Adipocyte (in vitro differentiated cells): ENCODE measurements at regions not wholly inside any gene's neighbourhood (a gene's known extent, or its start where the extent isn't known, plus 50 kb on each side); places are given as distances from the start of the nearest gene placed in this dataset.

Experiments used
- DNase-seq: peaks from one replicate; pipeline ENCODE4 v3.0.0-alpha.2; 2015; ENCODE audit warnings: low read depth
- H3K27me3 ChIP-seq: replicated peaks from 2 replicates; pipeline ENCODE4 v1.7.0; 2013; ENCODE audit warnings: mild to moderate bottlenecking, low read length, moderate library complexity; ENCODE audit not compliant: control insufficient read depth, insufficient read depth
- H3K36me3 ChIP-seq: 2 replicates; pipeline ENCODE4 v1.7.0; 2013; ENCODE audit warnings: low read length, mild to moderate bottlenecking, moderate library complexity; ENCODE audit not compliant: control insufficient read depth, insufficient read depth, severe bottlenecking
- H3K4me1 ChIP-seq: 2 replicates; pipeline ENCODE4 v1.7.0; 2013; ENCODE audit warnings: mild to moderate bottlenecking, low read length, moderate library complexity; ENCODE audit not compliant: control insufficient read depth, insufficient read depth
- H3K4me3 ChIP-seq: 2 replicates; pipeline ENCODE4 v1.7.0; 2013; ENCODE audit warnings: mild to moderate bottlenecking, low read length, moderate library complexity
- H3K9ac ChIP-seq: 2 replicates; pipeline ENCODE4 v1.7.0; 2013; ENCODE audit warnings: mild to moderate bottlenecking, low read length, moderate library complexity
- H3K9me3 ChIP-seq: 2 replicates; pipeline ENCODE4 v1.7.0; 2013; ENCODE audit warnings: mild to moderate bottlenecking, low read length, moderate library complexity; ENCODE audit not compliant: control insufficient read depth

DNA sequence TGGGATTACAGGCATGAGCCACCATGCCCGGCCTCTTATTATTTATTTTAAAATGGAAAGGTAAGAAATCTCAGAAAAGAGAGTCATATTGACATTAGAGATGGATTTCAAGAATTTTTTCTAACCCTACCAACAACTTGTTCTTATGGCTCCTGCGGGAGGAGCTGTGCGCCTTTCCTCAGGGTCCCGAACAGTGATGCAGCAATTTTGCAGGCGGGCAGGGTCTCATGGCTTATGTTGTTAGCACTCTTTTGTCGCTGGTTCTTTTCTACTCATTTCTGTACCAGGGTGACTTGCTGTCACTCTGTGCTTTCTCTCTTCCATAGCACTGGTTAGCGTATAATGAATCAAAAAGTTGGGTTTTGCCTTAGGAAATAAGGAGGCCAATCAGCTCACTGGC, 148.8 kb upstream of the DLGAP1 start:
- H3K27me3 ChIP-seq: no peaks in the 10 kb centered on the region
- H3K9me3 ChIP-seq: no peaks in the 10 kb centered on the region
- DNase-seq: no peak
- no peaks in the 10 kb centered on the region for H3K4me1 ChIP-seq
- H3K9ac ChIP-seq: no peak overlapping the region
- no peaks in the 10 kb centered on the region for H3K36me3 ChIP-seq
- H3K4me3 ChIP-seq: no peak overlapping the region

DNA sequence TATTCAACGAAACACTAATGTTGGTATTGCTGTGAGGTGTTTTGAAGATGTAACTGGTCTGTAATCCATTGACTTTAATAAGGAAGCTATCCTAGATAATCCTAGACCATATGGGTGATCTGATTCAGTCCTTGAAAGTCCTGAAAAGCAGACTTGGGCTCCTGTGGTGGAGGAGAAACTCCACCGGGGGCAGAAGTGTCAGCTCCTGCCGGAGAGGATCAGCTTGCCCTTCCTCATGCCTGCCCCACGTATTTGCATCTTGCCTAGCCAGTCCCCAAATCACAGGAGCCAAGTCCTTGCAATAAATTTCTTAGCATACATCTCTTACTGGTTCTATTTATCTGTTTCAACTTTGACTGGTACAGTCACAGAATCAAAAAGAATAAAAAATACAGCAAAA, 144.2 kb upstream of the DLGAP1 start:
- no peaks in the 10 kb centered on the region for H3K4me1 ChIP-seq
- no peaks in the 10 kb centered on the region for H3K27me3 ChIP-seq
- no peaks in the 10 kb centered on the region for H3K36me3 ChIP-seq
- H3K9me3 ChIP-seq: no peaks in the 10 kb centered on the region
- DNase-seq: no peak
- no peak overlapping the region for H3K4me3 ChIP-seq
- H3K9ac ChIP-seq: no peak overlapping the region

DNA sequence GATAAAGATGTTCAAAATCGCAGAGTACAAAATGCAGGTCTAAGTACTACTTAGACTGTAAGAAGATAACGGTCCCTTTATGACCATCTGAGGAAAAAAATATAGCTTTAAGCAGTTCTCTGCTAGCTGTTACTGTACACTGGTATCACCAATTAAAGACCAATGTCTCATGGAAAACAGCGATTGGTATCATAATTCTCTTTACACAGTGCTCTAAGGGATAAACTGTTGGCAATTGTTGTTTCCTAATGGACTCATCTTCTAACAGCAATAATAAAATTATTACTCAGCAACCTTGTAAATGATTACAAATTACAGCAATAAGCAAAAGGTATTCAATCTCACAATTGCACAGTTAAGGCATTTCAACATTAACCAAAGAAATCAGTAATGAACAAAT, 142.2 kb upstream of the DLGAP1 start:
- Histone ChIP-seq H3K4me3 (no peak overlapping the region), H3K36me3 (no peaks in the 10 kb centered on the region), H3K9ac (no peak overlapping the region), H3K27me3 (no peaks in the 10 kb centered on the region), H3K4me1 (no peaks in the 10 kb centered on the region), H3K9me3 (no peaks in the 10 kb centered on the region)
- no peak for DNase-seq

GRCh38 chr18:4593895-4594294, 138.8 kb upstream of the DLGAP1 start:
- no peaks in the 10 kb centered on the region for H3K27me3 ChIP-seq

GRCh38 chr18:4593459-4593858, 138.4 kb upstream of the DLGAP1 start:
- Histone ChIP-seq H3K9me3 (no peaks in the 10 kb centered on the region), H3K4me3 (no peak overlapping the region)

More at GRCh38 chr18:4593895-4594294, 138.8 kb upstream of the DLGAP1 start:
- no peak overlapping the region for H3K9ac ChIP-seq
- DNase-seq: no peak
- no peaks in the 10 kb centered on the region for H3K36me3 ChIP-seq
- H3K9me3 ChIP-seq: no peaks in the 10 kb centered on the region
- no peaks in the 10 kb centered on the region for H3K4me1 ChIP-seq
- H3K4me3 ChIP-seq: no peak overlapping the region

DNA sequence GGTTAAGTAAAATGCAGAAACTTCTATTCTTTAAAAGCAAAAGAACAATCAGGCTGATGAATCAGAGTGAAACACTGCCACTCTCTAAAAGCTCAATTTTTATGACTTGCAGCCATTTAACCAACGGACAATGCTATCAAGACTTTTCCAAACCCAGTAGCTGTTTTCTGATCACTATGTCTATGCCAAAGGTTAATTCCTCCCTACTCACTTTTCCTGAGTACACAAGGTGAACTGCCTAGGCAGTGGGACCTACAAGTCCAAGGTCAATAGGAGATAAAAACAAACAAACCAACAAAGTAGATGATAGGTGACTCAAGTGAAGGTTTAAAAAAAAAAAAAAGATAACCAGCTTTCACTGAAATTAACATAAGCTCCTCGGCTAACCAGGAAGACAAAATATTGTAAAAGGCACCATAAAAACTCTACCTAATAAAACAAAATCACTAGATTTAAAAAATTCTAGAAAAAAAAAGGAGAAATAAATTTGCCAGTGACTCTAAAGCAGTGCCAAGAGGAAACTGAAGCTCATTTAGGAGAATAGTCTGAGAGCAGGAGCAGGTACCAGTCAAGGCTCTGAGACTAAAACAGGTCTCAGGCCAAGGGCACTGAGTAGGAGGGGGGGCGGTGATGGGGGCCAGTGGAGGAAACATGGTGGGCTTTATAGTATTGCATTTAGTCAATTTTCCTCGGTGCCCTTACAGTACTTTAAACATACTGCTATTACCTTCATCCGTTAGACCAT, 134.1 kb upstream of the DLGAP1 start:
- no peaks in the 10 kb centered on the region for H3K27me3 ChIP-seq
- H3K9me3 ChIP-seq: peaks cover 2% of the 10 kb centered on the region
- no peak for DNase-seq
- H3K9ac ChIP-seq: no peak overlapping the region
- H3K4me1 ChIP-seq: no peaks in the 10 kb centered on the region
- H3K4me3 ChIP-seq: no peak overlapping the region
- no peaks in the 10 kb centered on the region for H3K36me3 ChIP-seq

More at GRCh38 chr18:4593459-4593858, 138.4 kb upstream of the DLGAP1 start:
- Histone ChIP-seq H3K9ac (no peak overlapping the region), H3K4me1 (no peaks in the 10 kb centered on the region), H3K36me3 (no peaks in the 10 kb centered on the region), H3K27me3 (no peaks in the 10 kb centered on the region)
- DNase-seq: no peak

GRCh38 chr18:4587204-4587603, 132.1 kb upstream of the DLGAP1 start:
- Histone ChIP-seq H3K27me3 (no peaks in the 10 kb centered on the region), H3K9ac (no peak overlapping the region), H3K4me1 (no peaks in the 10 kb centered on the region), H3K36me3 (no peaks in the 10 kb centered on the region), H3K4me3 (no peak overlapping the region), H3K9me3 (peaks cover 2% of the 10 kb centered on the region)
- DNase-seq: no peak

DNA sequence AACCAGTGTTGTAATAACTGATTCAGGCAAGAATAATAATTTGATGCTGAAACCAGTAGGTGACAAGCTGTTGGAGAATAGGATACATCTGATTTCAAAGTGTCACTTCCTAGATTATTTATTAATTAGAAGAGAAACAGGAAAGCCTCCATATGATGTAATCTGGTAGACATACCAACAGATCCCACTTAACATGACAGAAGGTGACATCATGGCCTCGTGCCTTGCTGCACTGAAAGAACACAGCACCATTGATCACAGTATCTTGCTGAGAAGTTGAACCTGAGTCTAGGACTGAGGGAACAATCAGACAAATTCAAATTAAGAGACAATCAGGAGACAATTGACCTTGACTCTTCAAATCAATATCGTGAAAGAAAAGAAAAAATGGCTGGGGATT, 131.6 kb upstream of the DLGAP1 start:
- Histone ChIP-seq H3K4me3 (no peak overlapping the region), H3K27me3 (no peaks in the 10 kb centered on the region), H3K9ac (no peak overlapping the region), H3K9me3 (peaks cover 2% of the 10 kb centered on the region), H3K36me3 (no peaks in the 10 kb centered on the region), H3K4me1 (no peaks in the 10 kb centered on the region)
- DNase-seq: no peak

DNA sequence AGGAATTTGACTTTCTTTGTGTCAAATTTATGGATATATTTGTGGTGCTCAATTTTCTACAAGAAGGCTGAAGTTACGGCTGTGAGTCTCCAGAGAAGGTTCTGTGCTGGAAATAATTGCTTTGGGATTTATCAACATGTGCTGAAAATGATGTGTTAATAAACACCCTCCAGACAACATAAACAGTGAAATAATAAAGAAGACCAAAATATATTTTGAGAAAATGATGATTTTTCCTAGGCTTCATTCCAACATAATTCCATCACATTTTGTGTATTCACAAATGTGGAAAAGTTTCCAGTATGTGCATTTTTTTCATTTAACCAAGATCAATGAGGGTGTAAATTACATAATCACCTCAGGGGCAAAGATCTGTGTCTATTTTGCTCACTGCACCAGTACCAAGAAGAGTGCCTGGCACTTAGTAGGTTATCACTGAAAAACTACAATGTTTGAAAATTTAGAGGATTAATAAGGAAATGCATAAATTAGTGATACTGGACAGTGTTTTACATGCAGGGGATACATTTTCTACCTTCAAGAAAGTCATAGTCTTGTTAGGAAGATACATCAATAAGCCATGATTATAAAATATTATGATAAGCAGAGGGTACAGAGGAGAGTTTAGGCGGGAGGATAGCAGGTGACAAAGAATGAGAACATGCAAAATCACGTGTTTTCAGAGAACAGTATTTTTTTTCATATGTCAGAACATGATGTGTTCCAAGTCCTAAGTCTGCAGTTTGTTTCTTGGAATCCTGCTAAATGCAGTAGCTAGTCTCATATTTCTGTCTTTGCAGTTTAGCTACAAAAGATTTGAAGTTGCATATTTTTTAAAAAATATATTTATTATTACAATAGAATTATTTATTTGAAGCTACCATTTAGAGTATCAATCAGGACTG, 127.6 kb upstream of the DLGAP1 start:
- Histone ChIP-seq H3K9ac (no peak overlapping the region), H3K4me1 (no peaks in the 10 kb centered on the region), H3K4me3 (no peak overlapping the region), H3K36me3 (no peaks in the 10 kb centered on the region), H3K9me3 (peaks cover 2% of the 10 kb centered on the region), H3K27me3 (no peaks in the 10 kb centered on the region)
- DNase-seq: no peak

- H3K4me1 ChIP-seq: no peaks in the 10 kb centered on the region
- peaks cover 4% of the 10 kb centered on the region for H3K9me3 ChIP-seq
- no peak overlapping the region for H3K4me3 ChIP-seq
- no peaks in the 10 kb centered on the region for H3K27me3 ChIP-seq
- H3K9ac ChIP-seq: no peak overlapping the region
- no peak for DNase-seq
- no peaks in the 10 kb centered on the region for H3K36me3 ChIP-seq
These were observed 126.9 kb upstream of the DLGAP1 start for GRCh38 chr18:4581966-4582365.

DNA sequence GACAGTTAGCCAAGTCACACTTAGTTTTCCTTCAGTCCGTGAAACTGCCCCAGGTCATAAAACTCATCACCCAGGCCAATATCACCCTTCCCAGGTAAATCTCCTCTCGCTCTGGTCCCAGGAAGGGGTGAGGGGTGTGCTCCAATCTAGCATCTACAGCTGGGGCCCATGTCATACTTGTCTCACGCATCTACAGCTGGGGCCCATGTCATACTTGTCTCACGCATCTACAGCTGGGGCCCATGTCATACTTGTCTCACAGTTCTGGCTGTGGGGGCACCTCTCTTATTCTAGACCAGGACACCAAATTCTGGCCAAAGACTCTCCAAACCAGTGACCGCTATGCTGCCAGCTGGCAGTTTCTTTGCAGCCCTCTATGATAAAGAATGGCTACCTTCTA, 123.3 kb upstream of the DLGAP1 start:
- H3K9ac ChIP-seq: no peak overlapping the region
- peaks cover 11% of the 10 kb centered on the region for H3K9me3 ChIP-seq
- no peaks in the 10 kb centered on the region for H3K27me3 ChIP-seq
- H3K4me1 ChIP-seq: no peaks in the 10 kb centered on the region
- no peaks in the 10 kb centered on the region for H3K36me3 ChIP-seq
- H3K4me3 ChIP-seq: no peak overlapping the region
- no peak for DNase-seq
